GM21515 (cell line): ENCODE measurements at regions not wholly inside any gene's neighbourhood (a gene's known extent, or its start where the extent isn't known, plus 50 kb on each side); places are given as distances from the start of the nearest gene placed in this dataset.

Experiments
- ATAC-seq: cut with Tn5 transposase; IDR thresholded peaks from one replicate; pipeline ENCODE4 v1.9.1; 2021; ENCODE audit not compliant: unreplicated experiment

GRCh38 chr13:65907666-65908525 is 1322.2 kb downstream of the PCDH9 start:
- ATAC-seq: no peak

- ATAC-seq: no peak
Observed at GRCh38 chr13:65901723-65902122, 1328.4 kb downstream of the PCDH9 start.

GRCh38 chr13:65894049-65894448 is 1336.1 kb downstream of the PCDH9 start:
- no peak for ATAC-seq

GRCh38 chr13:65892859-65893258 is 1337.3 kb downstream of the PCDH9 start:
- ATAC-seq: no peak

GRCh38 chr13:65889368-65889767 is 1340.8 kb downstream of the PCDH9 start:
- no peak for ATAC-seq

GRCh38 chr13:65882810-65883209 is 1347.3 kb downstream of the PCDH9 start:
- no peak for ATAC-seq

GRCh38 chr13:65881561-65882155 is 1348.5 kb downstream of the PCDH9 start:
- ATAC-seq: no peak

- ATAC-seq: no peak
Observed at GRCh38 chr13:65875031-65875430, 1355.1 kb downstream of the PCDH9 start.

GRCh38 chr13:65872448-65872847 is 1357.7 kb downstream of the PCDH9 start:
- ATAC-seq: no peak

GRCh38 chr13:65868884-65869283 is 1361.3 kb downstream of the PCDH9 start:
- ATAC-seq: no peak

GRCh38 chr13:65868099-65868498 is 1362.0 kb downstream of the PCDH9 start:
- ATAC-seq: no peak

GRCh38 chr13:65866138-65866537 is 1364.0 kb downstream of the PCDH9 start:
- no peak for ATAC-seq

- no peak for ATAC-seq
Observed at GRCh38 chr13:65865206-65865605, 1364.9 kb downstream of the PCDH9 start.

- no peak for ATAC-seq
Observed at GRCh38 chr13:65864039-65864438, 1366.1 kb downstream of the PCDH9 start.

GRCh38 chr13:65860306-65860705 is 1369.8 kb downstream of the PCDH9 start:
- ATAC-seq: no peak

GRCh38 chr13:65857942-65858565 is 1372.1 kb downstream of the PCDH9 start:
- no peak for ATAC-seq

GRCh38 chr13:65856431-65856830 is 1373.7 kb downstream of the PCDH9 start:
- ATAC-seq: no peak

GRCh38 chr13:65855242-65855805 is 1374.8 kb downstream of the PCDH9 start:
- no peak for ATAC-seq

GRCh38 chr13:65854431-65854830 is 1375.7 kb downstream of the PCDH9 start:
- no peak for ATAC-seq

GRCh38 chr13:65844266-65844841 is 1385.8 kb downstream of the PCDH9 start:
- ATAC-seq: no peak

GRCh38 chr13:65843314-65843731 is 1386.8 kb downstream of the PCDH9 start:
- ATAC-seq: no peak
